Keratinocyte (primary cell): ENCODE measurements at regions not wholly inside any gene's neighbourhood (a gene's known extent, or its start where the extent isn't known, plus 50 kb on each side); places are given as distances from the start of the nearest gene placed in this dataset.
"Not testable (repeated sequence)": the region's sequence is repeated elsewhere in the genome, so short reads cannot be mapped to it uniquely, and the experiment has no call there.

ENCODE experiments used
- DNase-seq: peaks from one replicate; pipeline ENCODE4 v3.0.0-alpha.2; 2011; ENCODE audit warnings: low read depth, missing footprints, low spot score
- FAIRE-seq: peaks from 2 replicates; lab custom pipeline; 2011; peaks lifted over from hg19 to GRCh38; lab: Jason Lieb, UNC
- H2AFZ ChIP-seq: 2 replicates; pipeline ENCODE4 v1.6.0; 2012; ENCODE audit warnings: low read length, control low read depth, inconsistent platforms; ENCODE audit not compliant: control insufficient read depth
- H3K27ac ChIP-seq: 2 replicates; pipeline ENCODE4 v1.5.1; 2011; ENCODE audit warnings: low read length; ENCODE audit not compliant: control insufficient read depth, insufficient read depth
- H3K27me3 ChIP-seq: 3 replicates; pipeline ENCODE4 v1.6.0; 2011; ENCODE audit warnings: low read length; ENCODE audit not compliant: control insufficient read depth, insufficient read depth; ENCODE audit errors: extremely low read depth
- H3K36me3 ChIP-seq, 2 experiments: 2 replicates in 1 of 2; 3 replicates in 1 of 2; pipeline ENCODE4 v1.5.1; 2011; ENCODE audit warnings: low read length in 2 of 2, mild to moderate bottlenecking in 1 of 2; ENCODE audit not compliant: control insufficient read depth in 2 of 2, insufficient read depth in 2 of 2; ENCODE audit errors: extremely low read depth in 1 of 2
- H3K4me1 ChIP-seq: 3 replicates; pipeline ENCODE4 v1.5.1; 2011; ENCODE audit warnings: low read length; ENCODE audit not compliant: control insufficient read depth, insufficient read depth; ENCODE audit errors: extremely low read depth
- H3K4me2 ChIP-seq: 3 replicates; pipeline ENCODE4 v1.6.0; 2011; ENCODE audit warnings: low read depth, low read length; ENCODE audit not compliant: control insufficient read depth, insufficient read depth; ENCODE audit errors: extremely low read depth
- H3K4me3 ChIP-seq, 3 experiments: fragments of 200-600 bp in 1 of 3; sonication (generic) in 1 of 3; 2 replicates in 2 of 3; 3 replicates in 1 of 3; pipeline ENCODE4 v1.5.1; 2011 to 2016; ENCODE audit warnings: low read length in 3 of 3, mild to moderate bottlenecking in 3 of 3, control low read depth in 2 of 3, inconsistent platforms in 1 of 3, low read depth in 1 of 3, mixed read lengths in 1 of 3, mixed run types in 1 of 3, moderate library complexity in 1 of 3; ENCODE audit not compliant: control insufficient read depth in 2 of 3, insufficient read depth in 2 of 3; ENCODE audit errors: extremely low read depth in 1 of 3
- H3K79me2 ChIP-seq: 2 replicates; pipeline ENCODE4 v1.6.0; 2012; ENCODE audit warnings: low read length; ENCODE audit not compliant: control insufficient read depth, insufficient read depth
- H3K9ac ChIP-seq: 3 replicates; pipeline ENCODE4 v1.6.0; 2011; ENCODE audit warnings: low read length; ENCODE audit not compliant: control insufficient read depth, insufficient read depth; ENCODE audit errors: extremely low read depth
- H3K9me1 ChIP-seq: 3 replicates; pipeline ENCODE4 v1.6.0; 2011; ENCODE audit warnings: low read length; ENCODE audit not compliant: control insufficient read depth, insufficient read depth; ENCODE audit errors: extremely low read depth
- H3K9me3 ChIP-seq: 2 replicates; pipeline ENCODE4 v1.5.1; 2012; ENCODE audit warnings: low read depth, low read length; ENCODE audit not compliant: control insufficient read depth
- H4K20me1 ChIP-seq: 3 replicates; pipeline ENCODE4 v1.6.0; 2011; ENCODE audit warnings: low read length; ENCODE audit not compliant: control insufficient read depth, insufficient read depth; ENCODE audit errors: extremely low read depth
- EZH2 ChIP-seq: IDR thresholded peaks from one replicate; pipeline ENCODE4 v1.6.1; 2012; ENCODE audit warnings: inconsistent platforms, mild to moderate bottlenecking, low read length, moderate library complexity
- dilution Hi-C: fragments of 300-500 bp; cut with MboI; formaldehyde crosslinking; loops from one replicate; pipeline ENCODE4 v1.7.0; 2020; ENCODE audit warnings: low sequenced_read_pairs; ENCODE audit not compliant: extremely low pct_ligation_motif_present
- TF ChIP-seq, protein P1 (sequence below), 3 experiments: IDR thresholded peaks in 1 of 3; conservative IDR thresholded peaks in 1 of 3; optimal IDR thresholded peaks in 1 of 3; 2 replicates in 2 of 3; 3 replicates in 1 of 3; pipeline versions ENCODE3 to v1.5.1; 2011; ENCODE audit warnings: low read length in 3 of 3, mild to moderate bottlenecking in 3 of 3, moderate library complexity in 2 of 3, control low read depth in 1 of 3, inconsistent platforms in 1 of 3; ENCODE audit not compliant: insufficient read depth in 2 of 3; ENCODE audit errors: extremely low read depth in 1 of 3

- Histone ChIP-seq H2AFZ (no peak overlapping the region), H3K27me3 (no peaks in the 10 kb centered on the region), H3K27ac (no peak overlapping the region), H3K4me2 (no peak overlapping the region), H3K79me2 (no peaks in the 10 kb centered on the region), H3K4me3 (no peak overlapping the region), H3K9me1 (no peaks in the 10 kb centered on the region), H3K36me3 (no peaks in the 10 kb centered on the region), H3K4me1 (no peaks in the 10 kb centered on the region), H3K9me3 (no peaks in the 10 kb centered on the region), H3K9ac (no peak overlapping the region), H4K20me1 (no peaks in the 10 kb centered on the region)
- FAIRE-seq, result no peak
- TF ChIP-seq, protein P1, sequence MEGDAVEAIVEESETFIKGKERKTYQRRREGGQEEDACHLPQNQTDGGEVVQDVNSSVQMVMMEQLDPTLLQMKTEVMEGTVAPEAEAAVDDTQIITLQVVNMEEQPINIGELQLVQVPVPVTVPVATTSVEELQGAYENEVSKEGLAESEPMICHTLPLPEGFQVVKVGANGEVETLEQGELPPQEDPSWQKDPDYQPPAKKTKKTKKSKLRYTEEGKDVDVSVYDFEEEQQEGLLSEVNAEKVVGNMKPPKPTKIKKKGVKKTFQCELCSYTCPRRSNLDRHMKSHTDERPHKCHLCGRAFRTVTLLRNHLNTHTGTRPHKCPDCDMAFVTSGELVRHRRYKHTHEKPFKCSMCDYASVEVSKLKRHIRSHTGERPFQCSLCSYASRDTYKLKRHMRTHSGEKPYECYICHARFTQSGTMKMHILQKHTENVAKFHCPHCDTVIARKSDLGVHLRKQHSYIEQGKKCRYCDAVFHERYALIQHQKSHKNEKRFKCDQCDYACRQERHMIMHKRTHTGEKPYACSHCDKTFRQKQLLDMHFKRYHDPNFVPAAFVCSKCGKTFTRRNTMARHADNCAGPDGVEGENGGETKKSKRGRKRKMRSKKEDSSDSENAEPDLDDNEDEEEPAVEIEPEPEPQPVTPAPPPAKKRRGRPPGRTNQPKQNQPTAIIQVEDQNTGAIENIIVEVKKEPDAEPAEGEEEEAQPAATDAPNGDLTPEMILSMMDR (optimal IDR thresholded peaks at IDR 0.05 in 1 of 3, IDR thresholded peaks at IDR 0.05 in 1 of 3, conservative IDR thresholded peaks at IDR 0.05 in 1 of 3; ENCODE audit: extremely low read depth in 1 of 3, insufficient read depth in 2 of 3, low read length in 3 of 3), result peak; percentile 21 to 41 (median 22)
- TF ChIP-seq EZH2, result no peak
- dilution Hi-C loops, result no loop called here
- DNase-seq, result no peak
Measured at GRCh38 chr11:37449146-37449545, 851.1 kb upstream of the RAG2 start.

DNA sequence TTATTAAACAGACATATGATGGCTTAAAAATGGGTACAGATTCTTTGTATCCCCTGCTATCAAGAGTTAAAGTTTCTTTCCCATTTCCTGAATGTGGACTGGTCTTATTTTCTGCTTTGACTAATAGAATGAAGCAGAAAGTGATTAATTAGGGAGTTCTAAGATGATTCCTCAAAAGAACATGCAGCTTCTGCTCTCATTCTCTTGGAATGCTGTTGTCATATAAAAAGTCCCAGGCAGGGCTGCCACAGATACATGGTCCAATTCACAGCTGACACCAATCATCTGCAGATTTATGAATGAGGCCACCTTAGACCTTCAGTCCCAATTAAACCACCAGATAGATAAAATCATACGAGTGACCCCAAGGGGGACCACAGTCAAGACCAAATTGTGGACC, 844.5 kb upstream of the RAG2 start:
- Histone ChIP-seq H3K27ac (no peak overlapping the region), H3K9me1 (no peaks in the 10 kb centered on the region), H3K9ac (no peak overlapping the region), H4K20me1 (no peaks in the 10 kb centered on the region), H3K9me3 (no peaks in the 10 kb centered on the region), H3K4me3 (no peak overlapping the region), H3K27me3 (no peaks in the 10 kb centered on the region), H3K79me2 (no peaks in the 10 kb centered on the region), H2AFZ (no peak overlapping the region), H3K4me2 (no peak overlapping the region), H3K36me3 (no peaks in the 10 kb centered on the region), H3K4me1 (no peaks in the 10 kb centered on the region)
- dilution Hi-C loops, result no loop called here
- DNase-seq (no peak), FAIRE-seq (no peak)
- no peak for TF ChIP-seq EZH2
- TF ChIP-seq, protein P1 (optimal IDR thresholded peaks at IDR 0.05 in 1 of 3, IDR thresholded peaks at IDR 0.05 in 1 of 3, conservative IDR thresholded peaks at IDR 0.05 in 1 of 3; ENCODE audit: extremely low read depth in 1 of 3, insufficient read depth in 2 of 3, low read length in 3 of 3), result no peak

- H3K4me3 ChIP-seq, H3K9me1 ChIP-seq, H3K79me2 ChIP-seq, H2AFZ ChIP-seq, H4K20me1 ChIP-seq, H3K4me1 ChIP-seq, H3K4me2 ChIP-seq, DNase-seq, dilution Hi-C loops, FAIRE-seq, H3K27me3 ChIP-seq, H3K27ac ChIP-seq, H3K9me3 ChIP-seq, H3K9ac ChIP-seq, H3K36me3 ChIP-seq: not testable (repeated sequence)
Measured at GRCh38 chr11:37431633-37432230, 833.7 kb upstream of the RAG2 start.

DNA sequence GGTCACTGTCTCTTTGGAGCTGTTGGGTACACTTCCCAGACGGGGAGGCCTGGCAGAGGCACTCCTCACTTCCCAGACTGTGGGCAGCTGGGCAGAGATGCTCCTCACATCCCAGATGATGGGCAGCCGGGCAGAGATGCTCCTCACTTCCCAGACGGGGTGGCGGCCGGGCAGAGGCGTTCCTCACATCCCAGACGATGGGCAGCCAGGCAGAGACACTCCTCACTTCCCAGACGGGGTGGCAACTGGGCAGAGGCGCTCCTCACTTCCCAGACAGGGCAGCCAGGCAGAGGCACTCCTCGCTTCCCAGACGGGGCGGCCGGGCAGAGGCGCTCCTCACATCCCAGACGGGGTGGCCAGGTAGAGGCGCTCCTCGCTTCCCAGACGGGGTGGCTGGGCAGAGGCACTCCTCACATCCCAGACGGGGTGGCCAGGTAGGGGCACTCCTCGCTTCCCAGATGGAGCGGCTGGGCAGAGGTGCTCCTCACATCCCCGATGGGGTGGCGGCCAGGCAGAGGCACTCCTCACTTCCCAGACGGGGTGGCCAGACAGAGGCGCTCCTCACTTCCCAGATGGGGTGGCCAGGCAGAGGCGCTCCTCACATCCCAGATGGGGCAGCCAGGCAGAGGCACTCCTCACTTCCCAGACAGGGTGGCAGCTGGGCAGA, 833.1 kb upstream of the RAG2 start:
- H3K4me3 ChIP-seq, H3K79me2 ChIP-seq, H3K27me3 ChIP-seq, H3K9me1 ChIP-seq, H3K9ac ChIP-seq, H3K4me2 ChIP-seq, H3K4me1 ChIP-seq, H3K27ac ChIP-seq, H3K9me3 ChIP-seq, dilution Hi-C loops, DNase-seq, H2AFZ ChIP-seq, FAIRE-seq, H4K20me1 ChIP-seq, H3K36me3 ChIP-seq: not testable (repeated sequence)
